HEK293T (cell line): ENCODE measurements at regions not wholly inside any gene's neighbourhood (a gene's known extent, or its start where the extent isn't known, plus 50 kb on each side); places are given as distances from the start of the nearest gene placed in this dataset.

Experiments
- CTCF ChIA-PET: fragments of 350-600 bp; formaldehyde crosslinking; extraction: SDS; loops from one replicate; lab custom pipeline; 2021; ENCODE audit warnings: antibody characterized with exemption, inconsistent platforms; lab: Yijun Ruan, JAX
- POLR2A ChIA-PET: fragments of 350-600 bp; formaldehyde crosslinking; extraction: SDS; loops from one replicate; lab custom pipeline; 2020; ENCODE audit warnings: antibody characterized with exemption, inconsistent platforms; lab: Yijun Ruan, JAX
- DNase-seq: peaks from one replicate; pipeline ENCODE4 v3.0.0; 2012; ENCODE audit warnings: mixed read lengths; ENCODE audit errors: extremely low spot score
- ARNT ChIP-seq: fragments of 450-650 bp; IDR thresholded peaks from 2 replicates; pipeline ENCODE4 v1.6.1; 2017; ENCODE audit warnings: mild to moderate bottlenecking
- BHLHE40 ChIP-seq: fragments of 450-650 bp; IDR thresholded peaks from 2 replicates; pipeline ENCODE4 v1.6.1; 2016; ENCODE audit warnings: mild to moderate bottlenecking, moderate library complexity, borderline replicate concordance
- CTBP1 ChIP-seq: fragments of 450-650 bp; IDR thresholded peaks from 2 replicates; pipeline ENCODE4 v1.6.1; 2016; ENCODE audit warnings: borderline replicate concordance
- ELF4 ChIP-seq: fragments of 450-650 bp; IDR thresholded peaks from 2 replicates; pipeline ENCODE4 v1.6.1; 2017; ENCODE audit warnings: antibody characterized with exemption
- FOXA1 ChIP-seq: fragments of 450-650 bp; IDR thresholded peaks from 2 replicates; pipeline ENCODE4 v1.6.1; 2016; ENCODE audit warnings: mild to moderate bottlenecking
- FOXK2 ChIP-seq: fragments of 450-650 bp; IDR thresholded peaks from 2 replicates; pipeline ENCODE4 v1.6.1; 2016; ENCODE audit warnings: mild to moderate bottlenecking
- FOXM1 ChIP-seq: fragments of 450-650 bp; IDR thresholded peaks from 2 replicates; pipeline ENCODE4 v1.6.1; 2017; ENCODE audit warnings: mild to moderate bottlenecking, borderline replicate concordance
- HDGF ChIP-seq: fragments of 450-650 bp; IDR thresholded peaks from 2 replicates; pipeline ENCODE4 v1.6.1; 2017; ENCODE audit warnings: antibody characterized with exemption, borderline replicate concordance
- L3MBTL2 ChIP-seq: fragments of 450-650 bp; conservative IDR thresholded peaks from 2 replicates; pipeline ENCODE4 v1.6.1; 2016; ENCODE audit warnings: mild to moderate bottlenecking
- LEF1 ChIP-seq: fragments of 450-650 bp; IDR thresholded peaks from 2 replicates; pipeline ENCODE4 v1.6.1; 2017; ENCODE audit warnings: mild to moderate bottlenecking, borderline replicate concordance
- NFRKB ChIP-seq: fragments of 450-650 bp; IDR thresholded peaks from 2 replicates; pipeline ENCODE4 v1.6.1; 2016; ENCODE audit warnings: mild to moderate bottlenecking, moderate library complexity
- SP1 ChIP-seq: fragments of 450-650 bp; IDR thresholded peaks from 2 replicates; pipeline ENCODE4 v1.6.1; 2017
- SUZ12 ChIP-seq: fragments of 450-650 bp; IDR thresholded peaks from 2 replicates; pipeline ENCODE4 v1.6.1; 2016; ENCODE audit warnings: mild to moderate bottlenecking
- TARDBP ChIP-seq: fragments of 450-650 bp; IDR thresholded peaks from 2 replicates; pipeline ENCODE4 v1.6.1; 2016
- ZNF384 ChIP-seq: fragments of 450-650 bp; IDR thresholded peaks from 2 replicates; pipeline ENCODE4 v1.6.1; 2016
- TF ChIP-seq, protein P1 (sequence below): fragments of 450-650 bp; IDR thresholded peaks from 2 replicates; pipeline ENCODE4 v1.6.1; 2016

DNA sequence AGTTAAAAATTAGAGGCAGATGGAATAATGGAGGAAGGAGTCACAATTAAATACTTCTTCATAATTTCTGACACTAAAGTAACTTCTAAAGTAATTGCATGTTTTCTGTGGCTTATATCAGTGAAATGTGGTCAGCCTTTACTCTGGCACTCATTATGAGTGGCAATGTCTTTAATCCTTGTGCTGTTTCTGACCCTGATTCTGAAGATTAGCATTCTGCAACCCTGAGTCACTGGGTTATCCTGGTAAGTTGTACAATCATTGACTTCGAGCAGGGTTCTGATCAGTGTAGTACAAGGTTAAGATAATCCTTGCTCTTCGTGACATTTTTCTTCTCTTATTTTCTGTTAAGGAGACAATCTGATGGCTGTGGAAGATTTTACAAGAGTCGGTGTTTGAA, 379.4 kb upstream of the RORB start:
- TF ChIP-seq TARDBP = no peak
- no peak for TF ChIP-seq FOXK2
- no peak for TF ChIP-seq SP1
- no peak for TF ChIP-seq ARNT
- no peak for TF ChIP-seq ZNF384
- no peak for TF ChIP-seq LEF1
- TF ChIP-seq NFRKB = no peak
- DNase-seq = no peak
- CTCF ChIA-PET = no interaction called here
- POLR2A ChIA-PET = no interaction called here

- ChIA-PET POLR2A (no interaction called here), CTCF (no interaction called here)
- DNase-seq = no peak
Measured at GRCh38 chr9:74120061-74120460, 377.1 kb upstream of the RORB start.

GRCh38 chr9:74120470-74120869, 376.7 kb upstream of the RORB start:
- ChIA-PET POLR2A (no interaction called here), CTCF (no interaction called here)
- TF ChIP-seq HDGF = no peak
- no peak for TF ChIP-seq FOXA1
- TF ChIP-seq ARNT = no peak
- TF ChIP-seq SP1 = no peak
- no peak for TF ChIP-seq LEF1
- DNase-seq = no peak

More at GRCh38 chr9:74120061-74120460, 377.1 kb upstream of the RORB start:
- TF ChIP-seq SP1 (no peak), L3MBTL2 (no peak), SUZ12 (no peak), BHLHE40 (no peak)

DNA sequence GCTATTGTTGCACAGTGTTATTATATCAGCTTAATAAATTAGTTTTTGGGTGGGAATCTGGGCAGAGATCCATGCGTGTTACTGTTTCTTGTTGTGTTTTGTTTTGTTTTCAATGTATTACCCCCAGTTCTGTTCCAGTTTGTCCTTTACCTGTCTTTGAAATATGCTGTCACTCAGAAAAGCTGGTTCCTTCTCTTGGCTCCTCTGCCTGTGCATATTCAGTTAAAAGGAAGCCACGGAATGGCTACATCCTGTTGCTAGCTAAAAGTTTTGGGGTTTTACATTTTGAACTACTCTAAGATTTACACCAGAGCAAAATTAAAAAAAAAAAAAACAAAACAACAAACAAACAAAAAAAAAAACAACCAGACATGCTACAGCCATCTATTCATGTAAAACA, 374.9 kb upstream of the RORB start:
- POLR2A ChIA-PET = no interaction called here
- no peak for DNase-seq
- CTCF ChIA-PET = no interaction called here
- TF ChIP-seq LEF1 = no peak
- TF ChIP-seq SUZ12 = no peak
- no peak for TF ChIP-seq ZNF384
- TF ChIP-seq HDGF = no peak
- TF ChIP-seq FOXA1 = no peak
- no peak for TF ChIP-seq ELF4
- TF ChIP-seq, protein P1, sequence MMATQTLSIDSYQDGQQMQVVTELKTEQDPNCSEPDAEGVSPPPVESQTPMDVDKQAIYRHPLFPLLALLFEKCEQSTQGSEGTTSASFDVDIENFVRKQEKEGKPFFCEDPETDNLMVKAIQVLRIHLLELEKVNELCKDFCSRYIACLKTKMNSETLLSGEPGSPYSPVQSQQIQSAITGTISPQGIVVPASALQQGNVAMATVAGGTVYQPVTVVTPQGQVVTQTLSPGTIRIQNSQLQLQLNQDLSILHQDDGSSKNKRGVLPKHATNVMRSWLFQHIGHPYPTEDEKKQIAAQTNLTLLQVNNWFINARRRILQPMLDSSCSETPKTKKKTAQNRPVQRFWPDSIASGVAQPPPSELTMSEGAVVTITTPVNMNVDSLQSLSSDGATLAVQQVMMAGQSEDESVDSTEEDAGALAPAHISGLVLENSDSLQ = no peak
- no peak for TF ChIP-seq SP1
- no peak for TF ChIP-seq ARNT
- no peak for TF ChIP-seq FOXM1
- TF ChIP-seq L3MBTL2 = no peak

GRCh38 chr9:74122661-74123060, 374.5 kb upstream of the RORB start:
- POLR2A ChIA-PET = no interaction called here

GRCh38 chr9:74125941-74126340, 371.2 kb upstream of the RORB start:
- no peak for DNase-seq
- POLR2A ChIA-PET = no interaction called here
- no peak for TF ChIP-seq FOXM1
- no peak for TF ChIP-seq ARNT
- no peak for TF ChIP-seq ELF4
- no peak for TF ChIP-seq CTBP1
- TF ChIP-seq, protein P1 = no peak
- TF ChIP-seq FOXK2 = no peak
- no peak for TF ChIP-seq ZNF384
- TF ChIP-seq SP1 = no peak
- no peak for TF ChIP-seq FOXA1
- TF ChIP-seq LEF1 = no peak
- no peak for TF ChIP-seq BHLHE40
- no peak for TF ChIP-seq HDGF
- CTCF ChIA-PET = no interaction called here

More at GRCh38 chr9:74122661-74123060, 374.5 kb upstream of the RORB start:
- no peak for DNase-seq
- TF ChIP-seq FOXM1 (no peak), SP1 (no peak), ELF4 (no peak), HDGF (no peak), LEF1 (no peak), SUZ12 (no peak), CTBP1 (no peak), NFRKB (no peak), FOXA1 (no peak), ARNT (no peak), BHLHE40 (no peak), FOXK2 (no peak), ZNF384 (no peak), L3MBTL2 (no peak), TARDBP (no peak)
- TF ChIP-seq, protein P1 = no peak
- CTCF ChIA-PET = no interaction called here

DNA sequence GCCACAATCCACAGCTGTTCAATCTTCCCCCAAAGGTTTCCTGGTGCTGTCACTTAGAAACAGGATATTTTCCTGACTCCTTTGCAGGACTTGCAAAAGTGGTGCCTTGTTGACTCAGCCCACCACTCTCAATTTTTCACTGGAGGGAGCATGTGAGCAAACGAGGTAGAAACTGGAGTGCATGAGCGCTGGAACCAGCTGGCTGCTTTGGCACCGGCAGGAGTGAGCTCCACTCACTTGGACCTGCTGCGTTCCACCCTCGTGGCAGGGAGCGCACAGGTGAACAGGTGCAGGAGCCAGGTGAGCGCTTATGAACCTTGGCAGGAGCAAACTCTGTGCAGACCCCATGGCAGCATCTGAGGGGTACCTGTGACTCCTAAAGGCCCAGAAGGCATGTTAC, 364.1 kb upstream of the RORB start:
- TF ChIP-seq L3MBTL2 (no peak), HDGF (no peak), NFRKB (no peak), CTBP1 (no peak), BHLHE40 (no peak), SP1 (no peak), ARNT (no peak), LEF1 (no peak), FOXM1 (no peak), FOXA1 (no peak), TARDBP (no peak)
- TF ChIP-seq, protein P1 = no peak
- CTCF ChIA-PET = no interaction called here
- POLR2A ChIA-PET = no interaction called here
- DNase-seq = no peak
